T-helper 2 cell treated with Interferon-gamma antibody and Interleukin-4, amounts not matched to agents 5 μg/mL and 100 μg/mL, for 36 hours (primary cell): ENCODE measurements at regions not wholly inside any gene's neighbourhood (a gene's known extent, or its start where the extent isn't known, plus 50 kb on each side); places are given as distances from the start of the nearest gene placed in this dataset.

ENCODE experiments used
- DNase-seq: peaks from one replicate; pipeline ENCODE4 v3.0.0; 2021; ENCODE audit warnings: low spot score
- H3K27ac Mint-ChIP-seq: one replicate; pipeline ENCODE4 v1.8.0; 2021; ENCODE audit warnings: mild to moderate bottlenecking, mixed read lengths
- H3K27me3 Mint-ChIP-seq: one replicate; pipeline ENCODE4 v1.8.0; 2021; ENCODE audit warnings: low read depth, mixed read lengths
- H3K36me3 Mint-ChIP-seq: one replicate; pipeline ENCODE4 v1.8.0; 2021; ENCODE audit warnings: low read depth, mixed read lengths
- H3K4me1 Mint-ChIP-seq: one replicate; pipeline ENCODE4 v1.8.0; 2021; ENCODE audit warnings: low read depth, mixed read lengths
- H3K4me3 Mint-ChIP-seq: one replicate; pipeline ENCODE4 v1.8.0; 2022; ENCODE audit warnings: mild to moderate bottlenecking, moderate library complexity, mixed read lengths
- H3K9me3 Mint-ChIP-seq: one replicate; pipeline ENCODE4 v1.8.0; 2021; ENCODE audit warnings: mixed read lengths

DNA sequence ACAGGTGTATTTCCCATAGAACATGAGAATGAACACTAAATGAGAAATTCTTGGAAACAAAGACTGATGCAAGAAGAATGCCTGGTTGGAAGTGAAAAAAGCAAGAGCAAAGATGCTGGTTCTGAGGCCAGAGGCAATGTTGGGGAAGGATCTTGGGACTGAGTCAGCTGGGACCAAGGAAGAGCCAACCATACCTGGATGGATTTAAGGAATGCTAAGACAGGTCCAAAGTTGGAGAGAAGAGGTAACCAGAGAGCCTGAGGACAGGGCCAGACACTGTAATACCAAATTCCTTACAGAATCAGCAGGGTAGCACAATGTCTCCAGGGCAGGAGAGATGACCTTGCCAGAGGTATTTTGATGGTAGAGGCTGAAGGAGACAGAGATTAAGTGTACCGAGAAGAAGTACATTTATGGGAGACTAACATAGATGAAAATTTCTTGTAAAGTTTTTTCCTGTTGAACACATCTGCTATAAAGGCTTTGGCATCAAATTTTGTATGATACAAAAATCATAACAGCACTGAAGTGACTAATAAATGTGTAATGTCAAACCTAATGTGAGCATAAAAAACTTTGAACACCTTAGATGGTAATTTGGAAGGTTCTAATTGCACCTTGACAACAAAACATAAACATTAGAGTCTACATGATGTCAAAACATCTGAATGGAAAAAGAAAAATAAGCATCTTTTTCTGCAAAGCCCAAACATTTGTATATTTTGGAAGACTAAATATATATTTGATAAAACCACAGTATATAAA, 221.7 kb upstream of the MARCKS start:
- Mint-ChIP-seq H3K4me1 (peaks cover 8% of the 10 kb centered on the region), H3K27ac (no peak overlapping the region), H3K4me3 (no peak overlapping the region), H3K9me3 (no peaks in the 10 kb centered on the region), H3K27me3 (no peaks in the 10 kb centered on the region), H3K36me3 (no peaks in the 10 kb centered on the region)
- no peak for DNase-seq

GRCh38 chr6:113636357-113636824, 220.8 kb upstream of the MARCKS start:
- no peak overlapping the region for H3K27ac Mint-ChIP-seq
- no peak for DNase-seq
- no peaks in the 10 kb centered on the region for H3K36me3 Mint-ChIP-seq
- peaks cover 2% of the 10 kb centered on the region for H3K4me1 Mint-ChIP-seq
- no peaks in the 10 kb centered on the region for H3K9me3 Mint-ChIP-seq
- H3K27me3 Mint-ChIP-seq: no peaks in the 10 kb centered on the region
- no peak overlapping the region for H3K4me3 Mint-ChIP-seq

DNA sequence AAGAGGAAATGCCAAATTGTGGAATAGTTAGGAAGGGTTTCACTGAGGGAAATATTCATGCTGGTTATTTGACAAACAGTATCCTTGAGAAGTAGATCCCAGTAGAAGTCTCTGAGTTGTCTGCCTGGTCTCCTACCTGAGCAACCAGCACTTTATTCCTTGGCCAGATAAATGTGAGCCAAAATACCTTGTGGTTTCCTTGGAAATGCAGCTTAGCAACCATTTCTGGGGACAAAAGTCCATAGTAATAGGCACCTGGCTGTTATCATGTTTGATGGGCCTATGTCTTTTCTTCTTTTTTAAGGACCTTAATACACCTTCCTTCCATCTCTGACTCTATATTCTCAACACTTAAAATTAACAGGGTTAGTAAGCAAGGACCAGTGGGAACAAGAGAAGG, 217.1 kb upstream of the MARCKS start:
- no peak overlapping the region for H3K27ac Mint-ChIP-seq
- no peaks in the 10 kb centered on the region for H3K27me3 Mint-ChIP-seq
- no peak overlapping the region for H3K4me3 Mint-ChIP-seq
- no peaks in the 10 kb centered on the region for H3K9me3 Mint-ChIP-seq
- H3K4me1 Mint-ChIP-seq: no peaks in the 10 kb centered on the region
- no peaks in the 10 kb centered on the region for H3K36me3 Mint-ChIP-seq
- no peak for DNase-seq

GRCh38 chr6:113642001-113642713, 215.0 kb upstream of the MARCKS start:
- Mint-ChIP-seq H3K9me3 (no peaks in the 10 kb centered on the region), H3K4me3 (no peak overlapping the region), H3K27ac (no peak overlapping the region), H3K36me3 (no peaks in the 10 kb centered on the region), H3K4me1 (no peaks in the 10 kb centered on the region), H3K27me3 (no peaks in the 10 kb centered on the region)
- no peak for DNase-seq

GRCh38 chr6:113642714-113643406, 214.3 kb upstream of the MARCKS start:
- Mint-ChIP-seq H3K4me3 (no peak overlapping the region), H3K36me3 (no peaks in the 10 kb centered on the region), H3K4me1 (no peaks in the 10 kb centered on the region), H3K9me3 (no peaks in the 10 kb centered on the region), H3K27ac (no peak overlapping the region), H3K27me3 (no peaks in the 10 kb centered on the region)
- no peak for DNase-seq

DNA sequence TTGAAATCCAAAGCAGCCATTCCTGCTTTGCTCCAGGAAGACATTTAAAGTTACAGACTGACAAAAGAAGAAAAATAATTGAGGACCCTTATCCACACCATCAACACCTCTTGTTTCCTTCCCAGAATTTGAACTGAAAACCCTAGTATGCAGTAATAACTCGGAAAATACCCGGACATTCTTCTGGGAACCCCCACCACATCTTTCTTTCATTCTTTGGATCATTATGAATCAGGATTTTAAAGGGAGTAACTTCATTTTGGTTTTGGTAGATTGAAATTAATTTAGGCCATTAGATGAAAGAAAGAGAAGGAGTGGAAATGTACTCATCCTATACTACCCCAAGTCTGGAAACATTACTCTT, 213.8 kb upstream of the MARCKS start:
- H3K4me3 Mint-ChIP-seq: no peak overlapping the region

GRCh38 chr6:113644861-113645575, 212.1 kb upstream of the MARCKS start:
- Mint-ChIP-seq H3K9me3 (no peaks in the 10 kb centered on the region), H3K4me1 (no peaks in the 10 kb centered on the region), H3K4me3 (no peak overlapping the region), H3K36me3 (no peaks in the 10 kb centered on the region), H3K27me3 (no peaks in the 10 kb centered on the region), H3K27ac (no peak overlapping the region)
- no peak for DNase-seq

More for the DNA sequence above, 213.8 kb upstream of the MARCKS start:
- H3K4me1 Mint-ChIP-seq: no peaks in the 10 kb centered on the region
- no peak overlapping the region for H3K27ac Mint-ChIP-seq
- DNase-seq: no peak
- no peaks in the 10 kb centered on the region for H3K9me3 Mint-ChIP-seq
- no peaks in the 10 kb centered on the region for H3K36me3 Mint-ChIP-seq
- no peaks in the 10 kb centered on the region for H3K27me3 Mint-ChIP-seq

- Mint-ChIP-seq H3K4me1 (no peaks in the 10 kb centered on the region), H3K27ac (no peak overlapping the region), H3K9me3 (no peaks in the 10 kb centered on the region), H3K27me3 (no peaks in the 10 kb centered on the region), H3K4me3 (no peak overlapping the region), H3K36me3 (no peaks in the 10 kb centered on the region)
- no peak for DNase-seq
Observed at GRCh38 chr6:113645576-113645970, 211.6 kb upstream of the MARCKS start.

GRCh38 chr6:113645986-113646385, 211.2 kb upstream of the MARCKS start:
- Mint-ChIP-seq H3K9me3 (no peaks in the 10 kb centered on the region), H3K27me3 (no peaks in the 10 kb centered on the region), H3K4me3 (no peak overlapping the region), H3K27ac (no peak overlapping the region), H3K36me3 (no peaks in the 10 kb centered on the region), H3K4me1 (no peaks in the 10 kb centered on the region)
- DNase-seq: no peak

- no peaks in the 10 kb centered on the region for H3K4me1 Mint-ChIP-seq
- H3K27me3 Mint-ChIP-seq: no peaks in the 10 kb centered on the region
- H3K4me3 Mint-ChIP-seq: no peak overlapping the region
- H3K27ac Mint-ChIP-seq: no peak overlapping the region
- no peaks in the 10 kb centered on the region for H3K9me3 Mint-ChIP-seq
- no peak for DNase-seq
- no peaks in the 10 kb centered on the region for H3K36me3 Mint-ChIP-seq
Observed at GRCh38 chr6:113646701-113647100, 210.4 kb upstream of the MARCKS start.

GRCh38 chr6:113647143-113647889, 209.8 kb upstream of the MARCKS start:
- Mint-ChIP-seq H3K4me1 (no peaks in the 10 kb centered on the region), H3K4me3 (no peak overlapping the region), H3K9me3 (no peaks in the 10 kb centered on the region), H3K36me3 (no peaks in the 10 kb centered on the region), H3K27me3 (no peaks in the 10 kb centered on the region), H3K27ac (no peak overlapping the region)
- DNase-seq: no peak

- Mint-ChIP-seq H3K9me3 (no peaks in the 10 kb centered on the region), H3K27me3 (no peaks in the 10 kb centered on the region), H3K4me1 (no peaks in the 10 kb centered on the region), H3K36me3 (no peaks in the 10 kb centered on the region), H3K27ac (no peak overlapping the region), H3K4me3 (no peak overlapping the region)
- DNase-seq: no peak
Observed at GRCh38 chr6:113648698-113649097, 208.4 kb upstream of the MARCKS start.

DNA sequence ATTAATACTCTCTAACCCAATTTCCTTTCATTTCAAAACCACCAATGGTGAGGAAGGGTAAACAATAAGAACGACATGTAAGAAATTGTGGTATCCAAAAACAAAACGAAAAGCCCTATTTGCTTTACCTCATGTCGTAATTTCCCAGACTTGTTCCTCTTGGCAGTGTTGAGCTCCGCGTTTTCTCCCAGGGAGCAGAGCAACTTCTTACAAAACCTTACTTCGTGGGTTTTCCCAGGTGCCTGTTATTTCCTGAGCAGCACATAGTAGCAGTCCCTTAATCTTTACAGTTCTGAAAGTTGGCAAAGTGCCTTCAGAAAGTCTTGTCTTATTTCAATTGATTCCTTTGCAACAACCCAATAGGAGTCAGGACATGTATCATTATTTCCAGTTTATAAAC, 207.9 kb upstream of the MARCKS start:
- H3K27me3 Mint-ChIP-seq: no peaks in the 10 kb centered on the region
- no peak overlapping the region for H3K4me3 Mint-ChIP-seq
- no peak overlapping the region for H3K27ac Mint-ChIP-seq
- no peak for DNase-seq
- H3K9me3 Mint-ChIP-seq: no peaks in the 10 kb centered on the region
- H3K36me3 Mint-ChIP-seq: no peaks in the 10 kb centered on the region
- no peaks in the 10 kb centered on the region for H3K4me1 Mint-ChIP-seq
